Activated T-helper 17 cell treated with anti-CD3 and anti-CD28 coated beads, Interleukin-2, amount 50 U/mL, for 72 hours (primary cell): ENCODE measurements at regions not wholly inside any gene's neighbourhood (a gene's known extent, or its start where the extent isn't known, plus 50 kb on each side); places are given as distances from the start of the nearest gene placed in this dataset.

ENCODE experiments used
- ATAC-seq: fragments of 150-1000 bp; cut with Tn5 transposase; replicated peaks from 2 replicates; pipeline ENCODE4 v1.10.0; 2021; ENCODE audit warnings: mild to moderate bottlenecking, moderate library complexity
- H3K27ac Mint-ChIP-seq: one replicate; pipeline ENCODE4 v1.8.0; 2022; ENCODE audit warnings: mixed read lengths
- H3K27me3 Mint-ChIP-seq: one replicate; pipeline ENCODE4 v1.8.0; 2022; ENCODE audit warnings: mixed read lengths
- H3K36me3 Mint-ChIP-seq: one replicate; pipeline ENCODE4 v1.8.0; 2022; ENCODE audit warnings: low read depth, mild to moderate bottlenecking, mixed read lengths
- H3K4me1 Mint-ChIP-seq: one replicate; pipeline ENCODE4 v1.8.0; 2022; ENCODE audit warnings: mixed read lengths
- H3K4me3 Mint-ChIP-seq: one replicate; pipeline ENCODE4 v1.8.0; 2022; ENCODE audit warnings: mild to moderate bottlenecking, mixed read lengths
- H3K9me3 Mint-ChIP-seq: one replicate; pipeline ENCODE4 v1.8.0; 2022; ENCODE audit warnings: mixed read lengths

- Mint-ChIP-seq H3K9me3 (no peaks in the 10 kb centered on the region), H3K27ac (no peak overlapping the region), H3K4me1 (no peaks in the 10 kb centered on the region), H3K27me3 (no peaks in the 10 kb centered on the region), H3K36me3 (no peaks in the 10 kb centered on the region), H3K4me3 (no peak overlapping the region)
- no peak for ATAC-seq
Measured at GRCh38 chr22:49019737-49020713, 807.6 kb downstream of the BRD1 start.

DNA sequence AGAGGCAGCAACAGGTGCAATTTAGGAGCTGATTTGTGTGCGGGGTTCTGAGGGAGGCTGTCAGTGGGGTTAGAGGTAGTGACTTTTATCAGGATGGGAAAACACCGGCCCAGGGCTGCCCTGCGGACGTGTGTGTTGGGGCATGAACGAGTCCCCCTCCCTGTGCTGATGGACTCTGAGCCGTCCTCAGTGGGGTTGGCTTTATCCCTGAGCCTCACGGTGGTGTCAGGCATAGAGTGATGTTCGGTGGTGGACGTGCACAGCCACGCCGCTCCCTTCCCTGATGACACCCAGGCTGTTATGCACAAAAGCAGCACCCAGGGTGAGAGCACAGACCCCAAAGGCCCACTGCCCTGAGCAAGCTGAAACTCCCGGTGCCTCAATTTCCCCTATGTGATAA, 809.1 kb downstream of the BRD1 start:
- no peaks in the 10 kb centered on the region for H3K9me3 Mint-ChIP-seq
- H3K36me3 Mint-ChIP-seq = no peaks in the 10 kb centered on the region
- no peak for ATAC-seq

GRCh38 chr22:49017482-49018329, 810.0 kb downstream of the BRD1 start:
- Mint-ChIP-seq H3K27ac (no peak overlapping the region), H3K27me3 (no peaks in the 10 kb centered on the region), H3K4me3 (no peak overlapping the region), H3K9me3 (no peaks in the 10 kb centered on the region), H3K4me1 (no peaks in the 10 kb centered on the region), H3K36me3 (no peaks in the 10 kb centered on the region)
- ATAC-seq = no peak

More for the DNA sequence above, 809.1 kb downstream of the BRD1 start:
- no peaks in the 10 kb centered on the region for H3K4me1 Mint-ChIP-seq
- H3K27me3 Mint-ChIP-seq = no peaks in the 10 kb centered on the region
- no peak overlapping the region for H3K4me3 Mint-ChIP-seq
- no peak overlapping the region for H3K27ac Mint-ChIP-seq

- no peak overlapping the region for H3K27ac Mint-ChIP-seq
- no peak overlapping the region for H3K4me3 Mint-ChIP-seq
- ATAC-seq = no peak
- peaks cover 2% of the 10 kb centered on the region for H3K27me3 Mint-ChIP-seq
- no peaks in the 10 kb centered on the region for H3K9me3 Mint-ChIP-seq
- H3K4me1 Mint-ChIP-seq = no peaks in the 10 kb centered on the region
- no peaks in the 10 kb centered on the region for H3K36me3 Mint-ChIP-seq
Measured at GRCh38 chr22:49016909-49017481, 810.7 kb downstream of the BRD1 start.

DNA sequence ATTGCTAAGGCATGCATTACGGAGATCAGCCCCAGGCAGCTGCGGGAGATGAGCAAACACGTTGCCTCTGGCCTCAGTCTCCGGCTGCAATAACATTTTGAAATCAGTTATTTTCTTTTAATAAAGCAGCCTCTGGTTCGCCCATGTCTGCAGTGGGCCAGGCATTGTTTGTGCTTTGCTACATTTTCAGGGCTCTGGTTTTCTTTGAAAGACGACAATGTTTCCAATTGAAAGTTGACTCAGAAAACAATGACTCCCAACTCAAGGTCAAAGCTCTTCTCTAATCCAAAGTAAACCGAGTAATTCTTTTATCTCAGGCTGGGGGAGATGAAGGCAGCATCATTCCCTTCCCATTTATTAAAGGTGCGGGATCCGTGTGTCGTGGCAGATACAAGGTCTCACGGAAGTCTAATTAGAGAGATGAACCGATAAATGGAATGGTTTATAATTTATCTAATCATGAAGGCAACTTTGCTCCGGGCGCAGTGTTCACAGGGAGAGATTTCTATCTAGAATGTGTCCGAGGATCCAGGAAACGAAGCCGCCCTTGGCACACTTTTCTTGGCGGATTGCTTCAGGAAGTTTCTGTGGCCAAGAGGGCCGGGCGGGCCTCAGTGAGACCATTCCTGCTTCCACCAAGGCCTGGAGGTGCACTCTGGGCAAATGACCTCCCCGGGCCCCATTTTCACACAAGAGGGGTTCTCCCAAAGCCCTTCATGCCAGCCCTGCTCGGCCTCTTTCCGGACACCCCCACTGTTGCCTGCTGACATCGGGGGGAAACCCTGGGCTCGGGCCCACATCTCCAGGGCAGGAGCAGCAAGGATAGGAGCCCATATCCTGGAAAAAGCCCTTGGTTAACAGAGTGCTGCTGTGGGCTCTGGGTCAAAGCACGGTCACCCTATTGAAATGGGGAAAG, 811.4 kb downstream of the BRD1 start:
- ATAC-seq = no peak
- Mint-ChIP-seq H3K9me3 (no peaks in the 10 kb centered on the region), H3K27me3 (peaks cover 4% of the 10 kb centered on the region), H3K36me3 (no peaks in the 10 kb centered on the region), H3K27ac (no peak overlapping the region), H3K4me1 (no peaks in the 10 kb centered on the region), H3K4me3 (no peak overlapping the region)

DNA sequence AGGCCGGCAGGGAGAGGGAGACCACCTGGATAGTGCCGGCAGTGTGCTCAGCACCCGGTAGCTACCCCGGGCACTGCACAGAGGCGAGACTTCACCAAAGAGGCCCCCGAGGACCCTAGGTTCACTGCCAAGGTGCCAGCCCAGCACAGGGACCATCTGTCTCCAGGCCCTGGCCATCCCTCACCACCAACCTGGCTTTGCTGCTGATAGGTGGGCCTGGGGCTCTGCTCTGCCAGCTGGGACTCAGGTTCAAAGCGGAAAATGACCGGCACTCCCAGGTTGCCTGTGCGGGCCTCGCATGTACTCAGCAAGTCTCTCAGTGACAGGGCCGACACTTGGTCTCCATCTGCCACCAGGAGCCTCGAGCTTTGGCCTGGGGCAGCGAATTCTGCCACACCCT, 812.2 kb downstream of the BRD1 start:
- H3K4me3 Mint-ChIP-seq = no peak overlapping the region
- no peaks in the 10 kb centered on the region for H3K4me1 Mint-ChIP-seq
- no peak for ATAC-seq
- no peaks in the 10 kb centered on the region for H3K36me3 Mint-ChIP-seq
- H3K27me3 Mint-ChIP-seq = peaks cover 4% of the 10 kb centered on the region
- H3K27ac Mint-ChIP-seq = no peak overlapping the region
- H3K9me3 Mint-ChIP-seq = no peaks in the 10 kb centered on the region

- H3K4me1 Mint-ChIP-seq = no peaks in the 10 kb centered on the region
- no peaks in the 10 kb centered on the region for H3K36me3 Mint-ChIP-seq
- no peak overlapping the region for H3K4me3 Mint-ChIP-seq
- H3K9me3 Mint-ChIP-seq = no peaks in the 10 kb centered on the region
- peaks cover 4% of the 10 kb centered on the region for H3K27me3 Mint-ChIP-seq
- ATAC-seq = no peak
- no peak overlapping the region for H3K27ac Mint-ChIP-seq
Measured at GRCh38 chr22:49014227-49015201, 813.2 kb downstream of the BRD1 start.

DNA sequence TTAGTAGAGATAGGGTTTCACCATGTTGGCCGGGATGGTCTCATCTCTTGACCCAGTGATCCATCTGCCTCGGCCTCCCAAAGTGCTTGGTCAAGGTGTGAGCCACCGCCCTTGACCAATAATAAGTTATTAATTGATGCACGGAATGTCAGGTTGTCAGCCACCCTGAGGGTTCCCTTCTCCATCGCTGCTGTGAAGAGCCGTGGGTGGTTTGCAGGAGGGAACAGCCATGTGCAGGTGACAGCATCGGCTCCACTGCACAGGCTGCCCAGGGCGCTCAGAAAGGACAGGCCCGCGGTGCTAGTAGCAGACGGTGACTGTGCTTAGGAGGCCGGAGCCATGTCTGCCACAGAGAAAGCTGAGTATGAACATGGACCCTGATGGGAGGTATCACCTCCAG, 814.0 kb downstream of the BRD1 start:
- Mint-ChIP-seq H3K27ac (no peak overlapping the region), H3K9me3 (no peaks in the 10 kb centered on the region), H3K36me3 (no peaks in the 10 kb centered on the region), H3K4me3 (no peak overlapping the region), H3K27me3 (peaks cover 4% of the 10 kb centered on the region), H3K4me1 (no peaks in the 10 kb centered on the region)
- no peak for ATAC-seq

DNA sequence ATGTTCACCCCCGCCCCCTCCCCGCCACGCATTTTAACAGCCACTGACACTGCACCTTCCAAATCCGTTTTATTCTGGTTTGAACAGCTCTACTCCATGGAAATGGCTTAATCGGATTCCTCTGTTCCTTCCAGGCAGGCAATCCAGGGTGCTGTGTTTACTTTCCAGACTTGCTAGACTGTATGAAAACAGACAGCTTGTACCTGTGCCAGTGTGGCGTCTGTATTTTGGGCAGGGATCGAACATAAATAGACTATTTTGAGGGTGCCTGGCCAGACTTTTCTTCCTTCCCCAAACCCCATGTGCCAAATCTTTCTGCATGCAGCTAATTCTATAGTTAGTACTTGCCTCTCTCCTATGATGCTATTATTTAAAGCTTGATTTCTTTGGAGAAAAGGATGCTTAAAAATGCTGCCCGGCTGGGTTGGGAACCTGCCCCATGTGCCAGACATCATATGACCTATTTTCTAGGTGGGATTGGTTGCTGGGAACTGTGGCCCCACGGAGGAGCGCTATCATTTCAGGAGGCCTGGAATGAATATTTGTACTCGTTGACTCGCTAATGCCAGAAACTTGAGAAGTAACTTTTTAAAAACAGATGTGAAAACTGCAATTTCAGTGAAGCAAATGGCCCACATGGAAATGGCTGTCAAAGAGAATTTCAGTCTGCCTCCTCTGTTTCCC, 814.8 kb downstream of the BRD1 start:
- Mint-ChIP-seq H3K36me3 (no peaks in the 10 kb centered on the region), H3K27me3 (peaks cover 4% of the 10 kb centered on the region), H3K9me3 (no peaks in the 10 kb centered on the region), H3K27ac (no peak overlapping the region), H3K4me3 (no peak overlapping the region), H3K4me1 (no peaks in the 10 kb centered on the region)
- ATAC-seq = no peak

DNA sequence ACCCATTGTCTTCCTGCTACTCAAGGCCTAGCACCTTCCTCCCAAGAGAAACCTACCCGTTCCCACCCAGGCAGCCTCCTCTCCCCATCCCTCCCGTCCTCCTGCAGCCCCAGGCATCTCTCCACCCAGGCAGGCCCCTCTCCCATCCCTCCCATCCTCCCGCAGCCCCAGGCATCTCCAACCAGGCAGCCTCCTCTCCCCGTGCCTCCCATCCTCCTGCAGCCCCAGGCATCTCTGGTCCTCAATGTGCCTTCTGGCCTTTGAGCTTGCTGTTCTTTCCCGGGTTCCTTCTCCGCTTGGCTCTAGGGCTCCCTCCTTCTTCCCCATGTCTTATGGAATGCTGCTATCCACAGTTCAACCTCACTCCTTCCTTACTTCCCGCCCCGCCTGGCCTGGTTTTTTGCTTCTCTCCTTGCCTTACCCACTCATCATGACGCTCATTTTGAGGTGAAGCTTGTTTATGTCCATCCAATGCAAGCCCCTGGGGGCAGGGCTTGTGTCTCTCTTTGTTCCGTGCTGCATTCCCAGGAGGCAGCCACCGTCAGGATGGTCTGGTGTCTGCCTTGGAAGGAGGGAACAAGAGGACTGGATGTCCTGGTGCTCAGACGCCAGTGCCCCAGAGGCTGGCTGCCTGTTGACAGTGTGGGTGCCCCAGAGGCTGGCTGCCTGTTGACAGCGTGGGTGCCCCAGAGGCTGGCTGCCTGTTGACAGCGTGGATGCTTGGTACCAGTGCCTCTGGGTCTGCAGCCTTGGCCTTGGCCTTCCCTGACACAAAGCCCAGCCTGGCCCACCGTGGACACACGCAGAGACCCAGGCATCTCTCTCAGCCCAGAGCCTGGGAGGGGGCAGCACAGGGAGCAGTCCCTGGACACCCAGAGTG, 815.7 kb downstream of the BRD1 start:
- Mint-ChIP-seq H3K9me3 (no peaks in the 10 kb centered on the region), H3K4me1 (no peaks in the 10 kb centered on the region), H3K27ac (no peak overlapping the region), H3K27me3 (peaks cover 4% of the 10 kb centered on the region), H3K36me3 (no peaks in the 10 kb centered on the region), H3K4me3 (no peak overlapping the region)
- no peak for ATAC-seq

DNA sequence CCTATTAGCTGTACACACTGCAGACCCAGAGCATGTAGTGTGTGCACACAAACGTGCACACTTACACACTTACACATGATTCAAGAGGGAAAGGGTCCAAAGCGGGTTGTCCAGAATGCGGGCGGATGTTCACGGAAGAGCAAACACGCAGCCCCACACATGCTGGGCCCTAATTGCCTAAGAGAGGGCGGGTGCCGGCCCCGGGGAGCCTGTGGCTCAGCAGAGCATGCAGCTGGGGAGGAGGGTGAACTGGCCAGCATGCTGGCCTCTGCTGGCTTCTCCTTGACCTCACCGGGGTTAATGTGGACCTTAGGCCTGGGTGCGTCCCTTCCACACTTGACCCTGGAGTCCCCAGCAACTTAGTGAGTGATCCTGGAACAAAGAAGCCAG, 816.3 kb downstream of the BRD1 start:
- H3K36me3 Mint-ChIP-seq = no peaks in the 10 kb centered on the region
- no peaks in the 10 kb centered on the region for H3K4me1 Mint-ChIP-seq
- no peak overlapping the region for H3K4me3 Mint-ChIP-seq
- no peaks in the 10 kb centered on the region for H3K9me3 Mint-ChIP-seq
- no peak for ATAC-seq
- no peak overlapping the region for H3K27ac Mint-ChIP-seq
- peaks cover 4% of the 10 kb centered on the region for H3K27me3 Mint-ChIP-seq

GRCh38 chr22:49010901-49011300, 816.8 kb downstream of the BRD1 start:
- H3K27me3 Mint-ChIP-seq = peaks cover 4% of the 10 kb centered on the region
- no peaks in the 10 kb centered on the region for H3K36me3 Mint-ChIP-seq
- no peak overlapping the region for H3K4me3 Mint-ChIP-seq
- no peaks in the 10 kb centered on the region for H3K4me1 Mint-ChIP-seq
- no peaks in the 10 kb centered on the region for H3K9me3 Mint-ChIP-seq
- no peak for ATAC-seq
- H3K27ac Mint-ChIP-seq = no peak overlapping the region
